Effector memory CD4-positive, alpha-beta T cell (primary cell): ENCODE measurements at regions not wholly inside any gene's neighbourhood (a gene's known extent, or its start where the extent isn't known, plus 50 kb on each side); places are given as distances from the start of the nearest gene placed in this dataset.

ENCODE experiments used
- DNase-seq, 3 donors: peaks; one replicate each; pipeline ENCODE4 v3.0.0-alpha.2; 2020
- H3K27ac ChIP-seq: 2 replicates; pipeline ENCODE4 v1.7.0; 2013; ENCODE audit warnings: mild to moderate bottlenecking, low read length, moderate library complexity; ENCODE audit not compliant: insufficient read depth, poor library complexity, severe bottlenecking
- H3K27me3 ChIP-seq: replicated peaks from 2 replicates; pipeline ENCODE4 v1.7.0; 2013; ENCODE audit warnings: mild to moderate bottlenecking, low read length; ENCODE audit not compliant: insufficient read depth, control insufficient read depth, poor library complexity, severe bottlenecking
- H3K36me3 ChIP-seq: 2 replicates; pipeline ENCODE4 v1.7.0; 2013; ENCODE audit warnings: mild to moderate bottlenecking, low read length, moderate library complexity; ENCODE audit not compliant: control insufficient read depth, insufficient read depth
- H3K4me1 ChIP-seq: 2 replicates; pipeline ENCODE4 v1.7.0; 2013; ENCODE audit warnings: low read length, mild to moderate bottlenecking; ENCODE audit not compliant: control insufficient read depth, insufficient read depth, poor library complexity, severe bottlenecking
- H3K4me3 ChIP-seq: 2 replicates; pipeline ENCODE4 v1.7.0; 2013; ENCODE audit warnings: low read length, low read depth, mild to moderate bottlenecking; ENCODE audit not compliant: insufficient read depth, poor library complexity, severe bottlenecking
- H3K9me3 ChIP-seq: 2 replicates; pipeline ENCODE4 v1.7.0; 2013; ENCODE audit warnings: mild to moderate bottlenecking, low read length, moderate library complexity; ENCODE audit not compliant: control insufficient read depth

DNA sequence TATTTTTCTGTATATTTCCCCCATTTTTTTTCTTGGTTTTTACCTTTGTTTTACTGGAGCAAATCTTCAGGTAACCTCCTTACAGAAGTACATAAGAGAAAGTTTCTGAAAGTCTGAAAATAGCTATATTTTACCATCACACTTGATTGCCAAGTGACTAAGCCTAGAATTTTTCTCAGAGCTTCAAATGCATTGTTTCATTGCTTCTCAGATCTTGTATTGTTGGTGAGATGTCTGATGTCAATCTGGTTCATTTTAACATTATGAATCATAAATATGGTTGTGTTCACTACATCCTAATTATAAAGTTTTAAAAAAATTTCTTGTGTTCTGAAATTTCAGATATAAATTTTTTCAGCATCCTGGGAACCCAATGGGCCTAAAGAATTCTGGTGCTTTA lies 228.2 kb downstream of the AHR start:
- Histone ChIP-seq H3K4me1 (no peaks in the 10 kb centered on the region), H3K27ac (no peak overlapping the region), H3K27me3 (no peaks in the 10 kb centered on the region), H3K4me3 (no peak overlapping the region), H3K9me3 (no peaks in the 10 kb centered on the region), H3K36me3 (no peaks in the 10 kb centered on the region)
- no peak for DNase-seq

DNA sequence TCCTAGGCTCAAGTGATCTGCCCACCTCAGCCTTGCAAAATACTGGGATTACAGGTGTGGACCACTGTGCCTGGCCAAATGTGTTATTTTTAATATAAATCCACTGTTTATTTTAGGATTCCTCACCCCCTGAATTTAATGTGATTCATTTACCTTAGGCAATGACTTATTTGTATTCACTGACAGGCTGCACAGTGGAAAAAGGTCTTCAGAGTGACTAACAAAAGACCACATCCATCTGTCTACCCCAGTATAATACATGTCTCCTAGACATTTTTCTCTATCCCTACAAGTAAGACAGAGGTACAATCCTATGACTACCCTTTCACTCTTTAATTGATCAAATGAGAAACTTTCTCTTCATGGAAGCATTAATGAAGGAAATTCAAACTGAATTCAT lies 230.2 kb downstream of the AHR start:
- DNase-seq = no peak
- no peaks in the 10 kb centered on the region for H3K9me3 ChIP-seq
- no peak overlapping the region for H3K4me3 ChIP-seq
- H3K36me3 ChIP-seq = no peaks in the 10 kb centered on the region
- H3K4me1 ChIP-seq = no peaks in the 10 kb centered on the region
- H3K27ac ChIP-seq = no peak overlapping the region
- no peaks in the 10 kb centered on the region for H3K27me3 ChIP-seq

DNA sequence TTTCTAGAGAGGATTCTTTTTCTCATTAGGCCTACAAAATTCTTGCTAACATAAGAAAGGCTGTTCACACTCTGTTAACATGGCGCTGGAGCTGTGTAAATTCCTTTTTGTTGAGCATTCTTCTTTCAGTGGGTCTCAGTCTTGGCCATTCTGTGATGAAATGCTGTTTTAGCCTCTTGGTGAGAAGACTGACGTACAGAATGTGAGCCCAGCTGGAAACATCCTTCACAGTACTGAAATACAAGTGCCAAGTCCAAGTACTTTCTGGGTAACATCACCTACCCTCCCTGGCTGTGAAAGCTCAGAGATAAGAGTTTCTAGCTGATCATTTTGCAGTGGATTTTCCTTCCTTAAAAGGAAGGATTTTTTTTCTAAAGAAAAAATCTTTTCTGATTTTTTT lies 231.8 kb downstream of the AHR start:
- Histone ChIP-seq H3K4me3 (no peak overlapping the region), H3K27ac (no peak overlapping the region), H3K27me3 (no peaks in the 10 kb centered on the region), H3K4me1 (no peaks in the 10 kb centered on the region), H3K9me3 (no peaks in the 10 kb centered on the region), H3K36me3 (no peaks in the 10 kb centered on the region)
- no peak for DNase-seq

GRCh38 chr7:17530741-17531421 lies 232.4 kb downstream of the AHR start:
- Histone ChIP-seq H3K4me3 (no peak overlapping the region), H3K4me1 (no peaks in the 10 kb centered on the region), H3K27me3 (no peaks in the 10 kb centered on the region), H3K9me3 (no peaks in the 10 kb centered on the region), H3K27ac (no peak overlapping the region), H3K36me3 (no peaks in the 10 kb centered on the region)
- no peak for DNase-seq

- Histone ChIP-seq H3K36me3 (no peaks in the 10 kb centered on the region), H3K27me3 (no peaks in the 10 kb centered on the region), H3K4me1 (no peaks in the 10 kb centered on the region), H3K4me3 (no peak overlapping the region), H3K27ac (no peak overlapping the region), H3K9me3 (no peaks in the 10 kb centered on the region)
- DNase-seq = no peak
Observed at GRCh38 chr7:17532861-17533404, 234.5 kb downstream of the AHR start.

DNA sequence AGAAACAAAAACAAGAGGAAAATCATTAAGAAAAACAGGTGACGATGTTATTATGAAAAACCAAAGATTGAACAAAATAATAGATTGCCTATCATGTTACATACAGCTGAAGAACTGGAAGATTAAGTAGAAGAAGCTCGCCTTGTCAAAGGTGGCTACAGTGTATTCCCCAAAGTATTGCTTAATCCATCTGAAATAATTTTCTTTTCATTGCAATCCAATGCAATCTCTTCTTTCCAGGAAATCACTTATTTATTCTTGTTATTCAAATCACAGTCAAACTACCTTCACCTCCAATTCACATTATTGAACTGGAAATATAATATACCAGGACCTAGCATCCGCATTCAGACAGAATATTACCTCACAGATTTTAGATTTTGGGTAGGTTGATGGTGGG lies 235.9 kb downstream of the AHR start:
- Histone ChIP-seq H3K27ac (no peak overlapping the region), H3K4me1 (no peaks in the 10 kb centered on the region), H3K9me3 (no peaks in the 10 kb centered on the region), H3K27me3 (no peaks in the 10 kb centered on the region), H3K4me3 (no peak overlapping the region), H3K36me3 (no peaks in the 10 kb centered on the region)
- DNase-seq = no peak

DNA sequence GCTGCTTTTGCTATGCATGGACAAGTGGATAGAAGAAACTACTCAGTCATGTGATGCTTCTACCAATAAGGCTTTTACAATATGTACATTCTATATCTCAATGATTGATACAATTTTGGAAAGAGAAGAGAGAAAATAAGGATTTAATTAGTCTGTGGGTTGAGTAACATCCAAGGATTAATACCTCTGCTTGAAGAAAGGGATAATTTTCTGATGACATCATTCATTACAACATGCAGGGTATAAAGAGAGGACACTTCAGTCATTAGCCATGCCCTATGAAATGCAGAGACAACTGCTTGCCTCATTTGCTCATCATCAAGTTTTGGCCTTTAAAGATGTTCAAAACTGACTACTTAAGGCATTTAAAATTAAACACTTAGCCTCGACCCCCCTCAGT lies 237.3 kb downstream of the AHR start:
- Histone ChIP-seq H3K27me3 (no peaks in the 10 kb centered on the region), H3K4me3 (no peak overlapping the region), H3K27ac (no peak overlapping the region), H3K9me3 (no peaks in the 10 kb centered on the region), H3K4me1 (no peaks in the 10 kb centered on the region), H3K36me3 (no peaks in the 10 kb centered on the region)
- no peak for DNase-seq

GRCh38 chr7:17544401-17544800 lies 245.9 kb downstream of the AHR start:
- Histone ChIP-seq H3K4me3 (no peak overlapping the region), H3K27ac (no peak overlapping the region), H3K4me1 (no peaks in the 10 kb centered on the region), H3K36me3 (no peaks in the 10 kb centered on the region), H3K27me3 (no peaks in the 10 kb centered on the region), H3K9me3 (no peaks in the 10 kb centered on the region)
- DNase-seq = no peak

- H3K27ac ChIP-seq = no peak overlapping the region
- DNase-seq = no peak
- no peak overlapping the region for H3K4me3 ChIP-seq
- H3K36me3 ChIP-seq = no peaks in the 10 kb centered on the region
- no peaks in the 10 kb centered on the region for H3K27me3 ChIP-seq
- no peaks in the 10 kb centered on the region for H3K9me3 ChIP-seq
- H3K4me1 ChIP-seq = no peaks in the 10 kb centered on the region
Observed at GRCh38 chr7:17545348-17545747, 246.9 kb downstream of the AHR start.

GRCh38 chr7:17546189-17546588 lies 247.7 kb downstream of the AHR start:
- no peaks in the 10 kb centered on the region for H3K36me3 ChIP-seq
- H3K27ac ChIP-seq = no peak overlapping the region
- no peak overlapping the region for H3K4me3 ChIP-seq
- no peaks in the 10 kb centered on the region for H3K4me1 ChIP-seq
- DNase-seq = no peak
- H3K27me3 ChIP-seq = no peaks in the 10 kb centered on the region
- no peaks in the 10 kb centered on the region for H3K9me3 ChIP-seq
